Kidney glomerular epithelial cell (primary cell): ENCODE measurements at regions not wholly inside any gene's neighbourhood (a gene's known extent, or its start where the extent isn't known, plus 50 kb on each side); places are given as distances from the start of the nearest gene placed in this dataset.

ENCODE experiments used
- DNase-seq: peaks from one replicate; lab custom pipeline; 2025; lab: John Stamatoyannopoulos, UW

DNA sequence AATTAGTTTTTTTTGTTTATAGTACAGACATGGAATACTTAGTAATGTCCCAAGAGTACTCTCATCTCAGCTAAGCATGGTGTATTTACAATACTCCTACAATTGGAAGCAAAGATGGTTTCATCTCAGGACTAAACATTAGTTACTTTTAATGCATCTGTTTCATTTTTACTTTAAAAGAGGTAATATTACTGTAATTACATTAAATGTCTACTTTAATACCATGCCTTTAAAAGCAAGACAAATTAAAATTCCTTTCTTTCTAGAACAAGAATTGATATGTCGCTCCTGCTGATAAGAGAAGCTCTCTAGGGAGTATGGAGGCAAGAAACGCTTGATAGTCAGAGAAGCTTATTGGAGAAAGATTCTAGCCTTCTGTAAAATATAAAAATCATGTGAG, 284.9 kb upstream of the ADAMTS5 start:
- DNase-seq: no peak

DNA sequence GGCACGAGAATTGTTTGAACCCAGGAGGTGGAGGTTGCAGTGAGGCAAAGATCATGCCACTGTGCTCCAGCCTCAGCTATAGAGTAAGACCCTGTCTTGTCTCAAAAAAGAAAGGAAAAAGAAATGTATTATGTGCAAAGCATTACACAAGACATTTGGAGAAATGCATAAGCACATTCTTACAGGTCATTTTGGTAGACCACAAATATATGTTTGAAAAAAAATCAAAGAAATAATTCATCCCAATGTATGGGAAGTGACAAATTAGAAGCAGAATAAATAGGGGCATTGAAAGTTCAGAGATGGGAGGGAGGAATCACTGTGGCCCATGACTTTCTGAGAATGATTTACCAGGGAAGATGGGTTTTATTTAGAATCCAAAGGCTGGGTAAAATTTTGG, 283.5 kb upstream of the ADAMTS5 start:
- no peak for DNase-seq

DNA sequence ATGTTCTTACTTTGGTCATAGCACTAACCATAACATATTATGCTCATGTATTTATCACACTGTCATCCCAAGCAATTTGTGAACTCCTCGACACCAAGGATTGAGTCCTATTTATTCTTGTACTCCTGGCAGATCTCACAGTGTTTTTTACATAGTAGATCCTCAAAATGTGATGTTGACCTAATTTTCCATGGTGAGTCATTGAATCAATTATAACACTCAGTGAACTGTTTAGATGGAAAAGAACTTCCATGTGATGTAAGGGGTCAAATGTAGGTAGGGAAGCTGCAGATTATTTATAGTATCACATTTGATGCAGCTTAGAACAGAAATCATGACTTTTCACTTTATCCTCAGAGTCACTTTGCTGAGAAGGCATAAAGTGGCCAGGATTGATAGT, 281.9 kb upstream of the ADAMTS5 start:
- no peak for DNase-seq

DNA sequence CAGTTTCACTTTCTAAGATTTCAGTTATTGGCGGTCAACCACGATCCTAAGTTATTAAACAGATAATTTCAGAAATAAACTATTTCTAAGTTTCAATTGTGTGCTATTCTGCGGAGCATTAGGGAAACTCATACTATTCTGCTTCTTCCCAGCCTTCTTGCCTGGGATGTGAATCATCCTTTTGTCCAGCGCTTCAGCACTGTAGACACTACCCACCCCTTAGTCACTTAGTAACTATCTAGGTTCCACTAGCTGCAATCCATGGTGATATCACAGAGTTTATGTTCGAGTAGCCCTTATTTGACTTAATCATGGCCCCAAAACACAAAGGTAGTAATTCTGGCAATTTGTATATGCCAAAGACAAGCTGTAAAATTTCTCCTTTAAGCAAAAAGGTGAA, 279.9 kb upstream of the ADAMTS5 start:
- DNase-seq: peak; percentile 77

DNA sequence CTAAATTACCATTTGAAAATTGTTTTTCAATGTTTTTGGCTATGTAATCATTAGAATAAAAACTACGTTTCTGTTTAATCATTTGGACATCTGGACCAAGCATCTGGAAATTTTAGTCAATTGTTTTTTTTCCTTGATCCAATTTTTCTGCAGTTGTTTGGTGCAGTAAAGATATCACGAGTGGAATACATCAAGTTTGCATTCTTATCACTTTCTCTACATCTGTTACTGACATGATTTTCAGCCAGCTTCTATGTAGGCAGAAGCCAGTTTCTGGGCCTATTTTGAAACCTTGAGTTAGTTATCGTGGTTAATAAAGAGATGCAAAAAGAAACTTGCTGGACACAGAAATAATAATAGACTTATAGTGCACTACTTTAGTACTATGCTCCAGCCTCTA, 277.9 kb upstream of the ADAMTS5 start:
- DNase-seq: no peak

DNA sequence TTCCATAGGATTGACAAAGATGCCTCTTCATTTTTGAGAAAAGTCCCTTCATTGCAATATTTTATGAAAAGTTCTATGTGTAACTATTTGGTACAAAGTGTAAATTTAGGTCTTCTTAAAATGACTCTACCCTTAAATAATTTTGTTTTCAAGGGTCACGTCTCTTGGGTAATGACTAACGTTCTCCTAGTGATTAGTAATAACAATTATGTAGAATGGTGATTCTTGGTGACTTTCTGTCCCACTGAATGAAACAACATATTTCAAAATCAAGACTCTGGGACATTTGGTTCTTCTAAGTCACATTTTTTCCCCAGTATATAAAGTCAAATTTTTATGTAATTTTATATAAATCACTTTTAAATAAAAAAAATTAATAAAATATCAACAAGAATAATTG, 277.5 kb upstream of the ADAMTS5 start:
- no peak for DNase-seq

DNA sequence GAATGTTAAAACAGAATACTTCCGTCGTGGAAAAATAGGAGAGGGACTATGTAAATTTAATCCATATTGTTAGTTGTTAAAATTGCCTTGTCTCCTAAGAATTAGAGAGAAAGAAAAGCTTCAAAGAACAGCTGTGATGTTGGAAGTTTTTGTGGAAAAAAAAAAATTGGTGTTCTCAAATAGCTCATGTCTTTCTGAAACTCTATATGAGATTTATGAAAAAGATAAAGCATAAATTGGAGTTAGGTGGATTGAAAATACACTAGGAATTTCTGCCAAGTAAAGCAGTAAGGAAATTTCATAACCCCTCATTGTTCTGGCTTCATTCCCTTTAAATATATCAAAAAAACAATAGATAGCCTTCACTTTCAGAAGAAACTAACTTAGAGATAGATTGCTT, 274.0 kb upstream of the ADAMTS5 start:
- no peak for DNase-seq

DNA sequence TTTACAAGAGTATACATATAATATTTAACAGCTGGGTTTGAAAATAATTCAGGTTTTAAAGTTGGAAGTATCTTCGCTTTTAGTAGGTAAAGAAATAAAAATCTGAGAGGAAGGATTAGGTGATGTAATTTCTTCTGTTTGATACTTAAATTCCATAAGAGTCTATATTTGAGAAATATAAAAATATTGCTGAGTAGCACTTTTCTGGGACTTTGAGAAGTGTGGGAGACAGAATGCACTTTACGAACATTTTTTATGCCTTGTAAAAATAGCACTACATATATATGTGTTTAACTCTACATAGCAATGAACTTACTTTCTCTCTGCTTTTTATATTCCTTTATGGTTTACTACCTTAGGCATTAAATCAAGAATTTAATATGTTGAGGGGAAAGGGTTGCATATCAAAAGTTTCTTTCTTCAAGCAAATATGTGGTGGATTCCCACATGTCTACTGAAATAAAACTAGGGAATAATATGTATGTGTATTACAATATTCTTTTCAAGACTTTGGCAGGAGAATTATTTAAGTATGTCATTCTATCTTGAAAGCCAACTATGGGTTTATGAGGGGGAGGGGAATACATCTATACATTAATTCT, 266.7 kb upstream of the ADAMTS5 start:
- no peak for DNase-seq

DNA sequence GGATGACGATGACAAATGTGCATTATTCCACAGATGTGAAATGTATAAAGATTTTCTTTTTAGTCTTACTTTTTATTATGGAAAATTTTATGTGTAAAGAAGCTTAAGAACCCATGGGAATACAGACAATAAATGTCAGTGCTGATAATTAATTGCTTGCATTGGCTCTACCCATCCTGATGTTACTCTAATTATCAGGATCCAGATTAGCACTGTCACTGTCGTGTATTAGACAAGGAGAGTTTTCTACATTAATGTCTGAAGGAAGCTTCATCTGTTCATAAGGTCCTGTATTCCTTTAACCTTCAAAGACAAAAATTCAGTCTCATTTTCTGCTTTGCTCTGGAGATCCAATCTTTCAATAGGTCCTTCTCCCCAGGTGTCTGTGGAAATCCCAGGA, 259.1 kb upstream of the ADAMTS5 start:
- DNase-seq: no peak

DNA sequence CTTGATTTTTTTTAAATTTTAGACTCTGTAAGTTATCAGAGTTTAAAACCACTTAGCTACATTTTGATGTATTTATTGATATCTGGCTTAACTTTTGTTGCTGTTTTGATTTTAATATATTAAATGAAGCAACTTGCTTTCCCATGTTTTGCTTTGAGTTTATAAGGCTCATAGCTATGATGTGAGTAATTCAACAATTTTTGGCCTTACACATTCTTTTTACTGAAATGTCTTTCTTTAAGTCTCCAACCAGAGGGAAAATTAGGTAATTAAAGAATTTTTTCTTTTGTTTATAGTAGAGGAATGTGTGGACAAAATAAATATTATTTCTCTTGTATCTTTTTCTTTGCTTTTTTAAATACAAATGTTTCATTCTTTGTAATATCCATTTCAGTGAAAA, 258.3 kb upstream of the ADAMTS5 start:
- DNase-seq: no peak

DNA sequence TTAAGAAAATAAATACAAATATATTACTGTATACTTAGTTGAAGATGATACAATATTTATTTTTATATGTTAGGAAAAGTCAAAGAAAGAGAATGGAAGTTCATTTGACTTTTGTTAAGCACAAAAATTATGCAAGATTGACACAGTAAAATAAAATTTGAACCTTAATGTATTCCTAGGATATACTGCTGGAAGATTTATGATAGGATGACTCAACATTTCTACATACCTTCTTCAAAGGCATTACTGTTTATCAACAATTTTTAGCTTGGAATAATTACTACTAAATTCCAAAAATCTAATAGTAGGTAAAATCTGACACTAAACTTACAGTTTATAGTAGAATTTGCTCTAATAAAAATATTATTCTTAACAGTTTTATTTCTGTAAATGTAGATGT, 257.3 kb upstream of the ADAMTS5 start:
- DNase-seq: no peak

DNA sequence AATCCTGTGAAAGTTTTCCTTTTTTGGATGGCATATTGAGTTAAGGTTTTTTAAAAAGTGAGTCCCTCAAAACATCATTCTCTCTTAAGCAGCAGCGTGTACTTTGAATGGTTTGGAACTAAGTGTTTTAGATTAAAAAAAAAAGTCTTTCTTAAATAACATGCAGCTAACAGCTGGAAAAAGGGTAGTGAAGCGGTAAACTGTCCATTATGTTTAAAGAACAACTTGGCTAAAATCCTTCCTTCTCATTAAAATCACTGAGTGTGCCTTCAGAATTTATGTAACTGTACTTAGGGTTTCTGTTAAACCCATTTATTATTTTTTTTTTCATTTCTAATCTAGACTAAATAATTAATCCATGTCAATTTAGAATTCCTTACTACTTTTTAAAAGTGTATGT, 254.2 kb upstream of the ADAMTS5 start:
- DNase-seq: no peak

DNA sequence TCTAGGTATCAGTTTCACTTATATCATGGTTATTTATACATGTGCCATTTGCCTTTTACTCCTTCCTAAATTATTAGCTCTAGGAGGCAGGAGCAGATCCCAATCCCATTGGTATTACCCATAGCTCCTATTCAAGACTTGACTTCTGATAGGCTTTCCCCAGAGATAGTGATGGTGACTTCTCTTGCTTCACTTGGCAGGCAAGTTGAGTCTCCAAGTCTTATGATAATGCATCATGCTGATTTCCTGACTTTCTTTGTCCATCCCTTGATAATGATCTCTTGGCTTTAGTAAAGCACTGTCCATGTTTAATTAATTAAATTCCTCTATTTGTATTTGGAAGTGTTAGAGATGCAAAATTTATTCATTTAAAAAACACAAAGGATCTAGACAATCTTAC, 253.5 kb upstream of the ADAMTS5 start:
- no peak for DNase-seq

DNA sequence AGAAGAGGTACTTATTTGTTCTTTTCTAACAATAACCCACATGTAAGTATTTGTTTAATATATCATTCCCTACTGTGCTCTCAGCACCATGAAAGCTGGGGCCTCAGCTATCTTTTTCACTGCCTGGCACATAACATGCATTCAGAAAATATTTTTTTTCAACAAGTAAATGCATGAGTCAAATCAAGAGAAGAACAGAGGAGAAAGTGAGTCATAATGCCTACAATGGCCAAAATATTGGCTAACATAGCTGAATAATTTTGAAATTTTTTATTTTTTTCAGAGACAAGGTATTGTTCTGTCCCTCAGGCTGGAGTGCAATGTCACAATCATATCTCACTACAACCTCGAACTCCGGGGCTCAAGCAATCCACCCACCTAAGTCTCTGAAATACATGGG, 252.2 kb upstream of the ADAMTS5 start:
- no peak for DNase-seq

DNA sequence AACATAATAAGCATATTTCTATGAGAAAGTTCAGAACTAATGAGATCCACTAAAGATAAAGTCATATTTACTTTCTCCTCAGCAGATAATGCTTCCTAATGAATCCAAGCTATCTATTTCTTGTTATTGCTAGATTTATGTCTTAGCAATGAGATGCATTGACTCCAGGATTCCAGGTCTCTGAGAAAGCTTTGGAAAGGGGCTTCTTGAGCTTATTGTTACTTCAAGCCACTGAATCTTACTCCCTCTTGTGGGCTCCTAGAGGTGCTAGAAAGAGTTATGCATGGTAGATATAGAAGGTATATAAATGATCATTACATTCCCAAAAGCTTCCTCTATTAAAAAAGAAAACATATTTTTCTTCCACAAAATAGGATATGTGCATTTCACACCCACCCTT, 246.4 kb upstream of the ADAMTS5 start:
- peak; percentile 20 for DNase-seq

DNA sequence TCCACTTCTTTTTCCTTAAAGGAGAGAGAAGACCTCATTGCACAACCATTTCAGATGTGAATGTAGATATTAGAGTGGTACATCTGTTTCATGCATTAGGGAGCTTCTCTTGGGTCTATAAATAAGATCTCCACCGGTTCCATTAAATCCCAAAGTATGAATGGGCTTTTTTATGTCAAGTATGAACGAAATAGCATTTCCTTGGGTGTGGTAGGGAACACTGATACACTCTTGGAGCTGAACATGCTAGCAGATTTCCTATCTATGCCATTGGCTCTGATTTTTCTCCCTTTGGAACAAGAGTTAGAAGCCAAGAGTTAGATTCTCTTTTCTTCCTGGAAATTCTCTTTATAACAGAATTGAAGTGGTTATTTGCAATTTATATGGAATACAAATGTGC, 245.6 kb upstream of the ADAMTS5 start:
- no peak for DNase-seq

DNA sequence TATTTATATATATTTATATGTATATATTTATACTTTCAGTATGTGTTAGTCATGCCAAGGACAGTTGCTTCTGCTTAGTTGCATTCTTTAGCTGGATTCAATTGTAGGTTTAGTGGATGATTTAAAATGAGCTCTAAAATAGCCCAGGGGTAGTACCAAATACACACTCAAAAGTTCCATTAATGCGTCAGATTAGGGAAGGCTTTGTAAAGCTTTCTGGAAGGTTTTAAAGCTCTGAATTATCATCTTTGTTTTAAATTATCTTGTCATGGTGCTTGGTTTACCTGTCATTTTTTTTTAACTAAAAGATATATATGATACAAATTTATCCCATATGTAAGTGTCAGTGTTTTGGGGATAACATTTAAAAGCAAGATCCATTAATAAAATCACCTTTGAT, 242.7 kb upstream of the ADAMTS5 start:
- DNase-seq: no peak

DNA sequence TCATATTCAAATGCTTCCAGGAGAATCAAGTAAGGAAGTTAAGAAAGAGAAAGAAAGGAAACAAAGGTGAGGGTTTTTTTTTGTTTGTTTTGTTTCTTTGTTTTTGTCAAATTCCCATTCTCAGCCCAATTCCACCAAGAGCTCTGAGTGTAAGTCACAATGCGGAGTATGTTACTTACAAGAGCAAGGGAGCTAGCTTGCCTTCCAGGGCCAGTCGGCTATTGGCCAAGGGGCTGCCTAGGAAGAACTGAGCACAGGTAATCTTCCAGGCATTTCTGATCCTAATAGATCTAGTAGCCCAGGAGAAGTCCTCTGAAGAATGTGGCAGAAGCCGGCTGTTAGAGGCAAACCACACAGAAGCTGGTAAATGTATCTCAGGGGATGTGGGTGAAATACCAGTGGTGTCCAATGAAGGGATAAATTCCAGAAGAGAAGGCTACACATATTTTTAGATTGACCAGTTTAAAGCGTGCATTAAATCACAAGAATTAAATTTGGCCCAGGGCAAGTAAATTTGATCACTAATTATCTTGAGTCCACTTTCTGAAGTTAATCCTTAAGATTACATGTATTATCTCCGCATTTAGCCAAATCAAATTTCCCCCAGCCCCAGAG, 239.6 kb upstream of the ADAMTS5 start:
- DNase-seq: no peak

DNA sequence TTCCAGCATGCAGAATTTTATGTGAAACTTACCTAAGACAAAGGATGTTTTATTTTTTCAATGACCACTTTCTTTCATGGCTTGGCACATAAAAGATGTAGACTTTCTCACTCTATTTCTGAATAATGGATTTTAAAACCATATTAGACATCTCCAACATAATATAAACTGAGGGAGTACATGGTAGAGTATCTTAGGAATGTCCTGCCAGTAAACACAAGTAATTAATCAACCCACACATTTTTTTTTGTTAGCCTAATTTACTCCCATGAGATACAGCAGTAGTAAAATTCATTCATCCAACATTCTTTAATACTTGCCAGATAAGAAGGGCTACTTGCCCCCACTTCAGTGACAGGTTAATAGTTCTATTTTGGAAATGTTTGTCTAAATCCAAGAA, 235.4 kb upstream of the ADAMTS5 start:
- no peak for DNase-seq

DNA sequence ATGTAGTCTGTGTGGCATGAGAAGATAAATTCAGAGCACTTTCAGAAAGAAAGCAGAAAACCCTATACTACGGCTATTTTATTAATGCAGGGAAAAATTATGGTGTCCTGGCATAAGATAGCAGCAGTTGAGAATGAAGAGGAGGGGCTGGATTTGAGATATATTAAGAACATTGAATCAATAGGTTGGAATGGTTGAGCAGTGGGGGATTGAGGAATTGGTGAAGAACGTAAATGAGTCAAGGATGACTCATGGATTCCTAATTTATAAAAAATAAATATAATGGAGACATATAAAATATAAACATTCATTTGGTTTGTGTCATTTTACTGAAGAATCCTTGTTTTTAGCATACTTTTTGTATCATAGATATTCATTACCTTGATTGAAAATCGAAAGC, 234.3 kb upstream of the ADAMTS5 start:
- DNase-seq: no peak

DNA sequence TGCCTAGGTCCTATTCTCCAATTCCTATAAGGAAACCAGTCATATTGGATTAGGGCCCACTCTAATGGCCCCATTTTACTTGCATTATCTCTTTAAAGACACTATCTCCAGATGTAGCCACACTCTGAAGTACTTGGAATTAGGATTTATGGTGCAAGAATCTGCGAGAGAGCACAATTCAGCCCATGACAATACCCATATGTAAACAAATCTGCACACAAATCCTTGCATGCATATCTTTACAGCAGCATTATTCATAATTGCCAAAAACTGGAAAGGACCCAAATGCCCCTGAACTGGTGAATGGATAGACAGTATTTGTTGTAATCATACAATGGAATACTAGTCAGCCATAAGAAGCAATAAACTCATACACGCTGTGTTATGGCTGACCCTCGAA, 229.8 kb upstream of the ADAMTS5 start:
- DNase-seq: no peak

DNA sequence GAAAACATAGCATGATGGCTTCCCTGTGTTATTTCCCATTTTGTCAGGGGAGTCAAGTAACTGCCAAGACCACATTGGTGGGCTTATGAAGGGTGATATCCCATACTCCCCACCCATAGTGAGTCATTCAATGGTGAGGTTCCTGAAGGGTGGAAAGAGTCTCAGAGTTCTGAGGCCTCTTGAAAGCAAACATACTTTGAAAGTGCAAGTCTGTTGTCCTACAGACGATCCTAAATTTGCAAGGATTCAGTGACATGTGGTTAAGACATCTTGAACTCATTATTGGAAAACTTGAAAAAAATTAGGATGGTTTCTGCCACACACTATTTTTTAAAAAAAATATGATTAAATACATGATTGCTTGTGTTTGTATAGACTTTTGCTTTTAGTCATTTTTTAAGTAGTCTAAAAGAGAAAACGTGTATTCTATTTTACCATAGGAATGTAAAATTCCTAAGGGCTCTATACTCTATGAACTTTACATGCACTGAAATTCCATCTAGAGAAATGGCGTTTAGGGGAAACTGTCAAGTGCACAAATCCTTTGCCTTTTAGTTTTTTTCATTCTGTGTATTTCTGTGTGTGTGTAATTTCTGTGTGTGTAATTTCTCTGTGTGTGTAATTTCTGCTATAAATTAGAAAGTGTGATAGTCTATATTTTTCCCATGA, 225.5 kb upstream of the ADAMTS5 start:
- DNase-seq: no peak

DNA sequence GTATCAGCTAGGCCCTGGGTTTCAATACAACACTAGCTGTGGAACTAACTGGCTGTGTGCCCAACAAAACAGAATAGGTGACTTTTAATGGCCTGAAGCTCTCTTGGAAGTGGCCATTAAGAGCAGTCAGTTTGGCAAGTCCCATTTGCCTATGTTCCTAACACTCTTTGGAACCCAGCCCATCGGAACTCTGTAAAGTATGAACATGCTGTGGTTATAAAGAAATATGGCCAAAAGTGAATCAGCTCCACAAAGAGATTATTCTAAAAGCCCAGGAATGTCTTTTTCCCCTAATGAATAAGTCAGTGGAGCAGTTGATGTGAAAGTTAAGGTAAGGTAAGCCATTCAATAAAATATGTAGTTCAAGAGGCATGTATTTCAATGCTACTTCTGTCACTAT, 223.7 kb upstream of the ADAMTS5 start:
- DNase-seq: no peak

DNA sequence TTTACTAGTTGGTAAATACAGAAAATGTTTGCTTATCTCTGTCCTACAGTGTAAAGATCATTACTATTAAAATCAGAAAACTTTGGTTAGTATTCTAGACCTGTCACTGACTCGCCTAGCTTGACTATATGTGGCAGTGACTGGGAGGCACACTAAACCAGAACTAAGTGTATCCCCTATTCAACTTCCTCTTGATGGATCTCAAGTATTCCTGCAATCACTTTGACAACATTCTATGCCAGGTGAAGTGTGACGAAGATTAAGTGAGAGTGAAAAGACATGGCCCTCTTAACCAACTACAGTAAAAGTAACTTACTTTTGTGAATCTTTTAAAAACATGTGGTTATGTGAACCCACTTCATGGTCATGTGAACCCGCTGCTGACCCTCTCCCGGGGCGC, 223.0 kb upstream of the ADAMTS5 start:
- DNase-seq: peak; percentile 6
